SU-DHL-6 (cell line): ENCODE measurements at regions not wholly inside any gene's neighbourhood (a gene's known extent, or its start where the extent isn't known, plus 50 kb on each side); places are given as distances from the start of the nearest gene placed in this dataset.

ENCODE experiments used
- CTCF ChIP-seq: fragments of 200-600 bp; sonication (generic); IDR thresholded peaks from one replicate; pipeline ENCODE4 v1.5.1; 2017; ENCODE audit warnings: antibody characterized with exemption, mild to moderate bottlenecking, low read length, moderate library complexity; ENCODE audit not compliant: insufficient read depth, poor library complexity, severe bottlenecking
- EZH2phosphoT487 ChIP-seq: fragments of 200-600 bp; sonication (generic), shearing (Covaris generic); conservative IDR thresholded peaks from 2 replicates; pipeline ENCODE4 v1.6.1; 2018; ENCODE audit warnings: mild to moderate bottlenecking, antibody characterized with exemption, low read length, moderate library complexity, mixed read lengths

- TF ChIP-seq CTCF (no peak), EZH2phosphoT487 (no peak)
These were observed 809.6 kb upstream of the API5 start for GRCh38 chr11:42502151-42502550.
